Sigmoid colon (tissue), 4 donors: ENCODE measurements at regions not wholly inside any gene's neighbourhood (a gene's known extent, or its start where the extent isn't known, plus 50 kb on each side); places are given as distances from the start of the nearest gene placed in this dataset.

Source experiments
- EP300 ChIP-seq, 4 donors: sonication (generic); formaldehyde crosslinking; IDR thresholded peaks; one replicate each; pipeline ENCODE4 v1.6.1; 2017; ENCODE audit warnings: antibody characterized with exemption in 4 of 4
- POLR2A ChIP-seq, 2 donors: fragments of 450-650 bp; IDR thresholded peaks; one replicate each; pipeline ENCODE4 v1.6.1; 2016; ENCODE audit warnings: antibody characterized with exemption in 2 of 2, mild to moderate bottlenecking in 2 of 2, moderate library complexity in 2 of 2
- POLR2AphosphoS5 ChIP-seq, 4 donors: sonication (generic); formaldehyde crosslinking; IDR thresholded peaks; one replicate each; pipeline ENCODE4 v1.6.1; 2017; ENCODE audit warnings: antibody characterized with exemption in 4 of 4
- TF ChIP-seq, protein P1 (sequence below), 4 experiments: fragments of 450-650 bp in 3 of 4; fragments of 200-600 bp in 1 of 4; IDR thresholded peaks; one replicate each; pipeline ENCODE4 v1.5.1; 2016 to 2019; ENCODE audit warnings: antibody characterized with exemption in 4 of 4, mild to moderate bottlenecking in 3 of 4, moderate library complexity in 2 of 4

GRCh38 chr11:50246699-50247098 lies 214.0 kb downstream of the OR4C45 start:
- TF ChIP-seq POLR2A (IDR thresholded peaks at IDR 0.05) (no peak), POLR2AphosphoS5 (IDR thresholded peaks at IDR 0.05) (no peak), EP300 (IDR thresholded peaks at IDR 0.05) (no peak)
- TF ChIP-seq, protein P1, sequence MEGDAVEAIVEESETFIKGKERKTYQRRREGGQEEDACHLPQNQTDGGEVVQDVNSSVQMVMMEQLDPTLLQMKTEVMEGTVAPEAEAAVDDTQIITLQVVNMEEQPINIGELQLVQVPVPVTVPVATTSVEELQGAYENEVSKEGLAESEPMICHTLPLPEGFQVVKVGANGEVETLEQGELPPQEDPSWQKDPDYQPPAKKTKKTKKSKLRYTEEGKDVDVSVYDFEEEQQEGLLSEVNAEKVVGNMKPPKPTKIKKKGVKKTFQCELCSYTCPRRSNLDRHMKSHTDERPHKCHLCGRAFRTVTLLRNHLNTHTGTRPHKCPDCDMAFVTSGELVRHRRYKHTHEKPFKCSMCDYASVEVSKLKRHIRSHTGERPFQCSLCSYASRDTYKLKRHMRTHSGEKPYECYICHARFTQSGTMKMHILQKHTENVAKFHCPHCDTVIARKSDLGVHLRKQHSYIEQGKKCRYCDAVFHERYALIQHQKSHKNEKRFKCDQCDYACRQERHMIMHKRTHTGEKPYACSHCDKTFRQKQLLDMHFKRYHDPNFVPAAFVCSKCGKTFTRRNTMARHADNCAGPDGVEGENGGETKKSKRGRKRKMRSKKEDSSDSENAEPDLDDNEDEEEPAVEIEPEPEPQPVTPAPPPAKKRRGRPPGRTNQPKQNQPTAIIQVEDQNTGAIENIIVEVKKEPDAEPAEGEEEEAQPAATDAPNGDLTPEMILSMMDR (IDR thresholded peaks at IDR 0.05) = no peak
